Putamen (tissue), 1 donor: ENCODE measurements at regions not wholly inside any gene's neighbourhood (a gene's known extent, or its start where the extent isn't known, plus 50 kb on each side); places are given as distances from the start of the nearest gene placed in this dataset.
"Not testable (repeated sequence)": the region's sequence is repeated elsewhere in the genome, so short reads cannot be mapped to it uniquely, and the experiment has no call there.

ENCODE experiments used
- DNase-seq: peaks from one replicate; pipeline ENCODE4 v3.0.0-alpha.2; 2016; ENCODE audit warnings: low spot score

DNA sequence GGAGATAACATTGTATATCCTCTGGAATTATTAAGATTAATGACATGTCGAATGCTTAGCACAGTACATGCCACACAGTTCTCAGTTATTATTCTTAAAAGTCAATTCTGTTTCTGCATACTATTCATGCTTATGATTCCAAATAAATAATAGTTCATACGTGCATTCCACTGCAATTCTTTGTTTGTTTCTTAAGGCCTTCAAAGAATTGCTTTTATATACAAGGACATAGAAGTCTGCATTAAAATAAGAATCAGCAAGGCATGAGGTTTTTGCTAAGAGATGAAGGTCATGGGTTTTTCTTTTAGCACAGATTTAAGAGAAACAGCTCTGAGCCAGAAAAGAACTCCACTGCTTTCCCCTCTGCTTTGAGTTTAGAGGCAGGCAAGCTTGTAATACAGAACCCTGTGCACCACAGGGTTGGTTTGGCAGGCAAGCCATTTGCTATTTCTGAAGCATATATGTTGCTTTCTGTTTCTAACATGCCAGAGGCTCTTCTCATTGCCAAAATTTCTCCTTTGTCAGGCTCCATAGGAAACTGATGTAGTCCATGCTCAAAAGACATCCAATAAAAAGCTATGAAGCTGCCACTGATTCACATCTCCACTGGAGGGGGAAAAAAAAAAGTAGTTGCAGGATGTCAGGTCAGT is 420.6 kb upstream of the TYRP1 start:
- DNase-seq, result no peak

DNA sequence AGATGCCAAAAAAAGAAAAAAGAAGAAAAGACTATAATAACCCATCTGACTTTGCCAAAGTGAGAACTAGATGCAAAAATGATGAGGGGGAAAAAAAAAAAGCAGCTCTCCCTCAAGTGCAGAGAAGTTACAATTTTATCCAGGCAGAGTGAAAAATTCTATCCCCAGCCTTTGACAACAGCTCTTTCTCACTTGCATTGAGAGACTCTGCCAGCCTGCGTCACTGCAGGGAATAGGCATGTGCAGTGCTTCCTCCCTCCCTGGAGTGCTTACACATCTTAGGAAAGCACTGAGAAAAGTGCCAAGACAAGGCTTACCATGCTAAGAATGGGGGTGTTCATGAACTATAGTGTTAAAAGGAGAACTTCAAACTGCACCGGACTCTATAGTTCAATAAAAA is 418.6 kb upstream of the TYRP1 start:
- no peak for DNase-seq

DNA sequence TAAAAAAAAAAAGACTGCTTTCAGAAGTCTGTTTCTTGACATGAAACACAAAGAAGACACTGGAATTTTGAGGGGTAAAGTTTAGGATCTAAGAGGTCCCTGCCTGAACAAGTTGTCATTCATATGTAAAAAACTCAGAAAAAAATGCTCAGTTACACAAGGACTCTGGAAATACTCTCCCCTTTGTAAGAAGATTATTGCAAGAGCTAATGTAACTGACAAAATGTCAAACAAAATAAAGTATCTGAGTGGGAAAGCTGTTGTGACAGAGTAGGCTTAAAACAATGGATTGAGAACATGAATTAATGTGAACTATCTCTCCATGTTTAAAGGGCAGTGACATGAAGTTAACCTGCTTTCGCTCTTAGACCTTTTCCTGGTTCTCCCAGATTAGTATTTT is 416.7 kb upstream of the TYRP1 start:
- no peak for DNase-seq

DNA sequence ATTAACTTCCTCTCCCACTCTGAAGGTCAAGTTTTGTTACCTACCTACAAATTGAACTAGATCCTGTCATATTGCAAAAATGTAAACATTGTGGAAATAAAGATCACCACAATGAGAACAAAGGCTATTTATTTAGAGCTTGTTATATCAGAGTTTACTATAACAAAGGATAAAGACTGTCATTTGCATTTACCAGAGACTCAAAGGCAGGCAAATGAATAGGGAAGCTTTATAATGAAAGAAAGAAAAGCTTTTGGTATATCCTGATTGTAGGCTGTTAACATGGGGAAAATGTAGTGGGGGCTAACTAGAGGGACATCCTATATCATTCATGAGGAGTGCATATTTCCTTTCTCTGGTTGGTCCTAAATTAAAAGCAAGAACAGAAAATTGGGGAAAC is 403.5 kb upstream of the TYRP1 start:
- no peak for DNase-seq

DNA sequence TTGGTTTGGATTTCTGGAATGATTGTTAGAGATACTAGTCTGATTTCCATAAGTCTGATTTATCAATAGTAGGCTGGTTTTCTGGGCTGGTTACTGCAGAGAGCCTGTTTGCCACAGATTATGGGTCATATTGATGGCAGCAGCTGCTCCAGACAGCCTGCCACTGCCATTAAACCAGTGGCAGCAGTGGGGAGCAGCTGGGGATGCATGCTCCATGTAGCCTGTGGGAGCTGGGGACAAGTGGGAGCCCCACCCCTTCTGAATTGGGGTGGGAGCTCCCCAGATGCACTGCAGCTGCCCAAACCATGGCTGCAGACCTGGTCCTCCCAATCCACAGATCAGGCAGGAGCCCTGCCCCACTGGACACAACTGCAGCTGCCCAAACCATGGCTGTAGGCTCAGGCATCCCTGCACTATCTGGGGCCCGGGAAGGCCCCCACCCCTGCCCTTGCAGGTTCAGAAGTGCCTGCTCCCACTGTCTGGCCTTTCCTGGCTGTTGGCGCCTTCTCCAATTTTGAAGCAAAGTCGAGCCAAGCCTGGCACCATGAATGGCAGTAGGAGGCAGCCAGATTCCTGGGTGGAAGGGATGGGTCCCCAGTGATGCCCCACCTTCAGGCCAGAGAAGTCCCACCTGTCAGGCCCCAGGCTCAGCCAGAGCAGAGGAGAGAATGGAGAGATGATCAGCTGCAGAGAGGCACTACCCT is 402.9 kb upstream of the TYRP1 start:
- DNase-seq, result no peak

DNA sequence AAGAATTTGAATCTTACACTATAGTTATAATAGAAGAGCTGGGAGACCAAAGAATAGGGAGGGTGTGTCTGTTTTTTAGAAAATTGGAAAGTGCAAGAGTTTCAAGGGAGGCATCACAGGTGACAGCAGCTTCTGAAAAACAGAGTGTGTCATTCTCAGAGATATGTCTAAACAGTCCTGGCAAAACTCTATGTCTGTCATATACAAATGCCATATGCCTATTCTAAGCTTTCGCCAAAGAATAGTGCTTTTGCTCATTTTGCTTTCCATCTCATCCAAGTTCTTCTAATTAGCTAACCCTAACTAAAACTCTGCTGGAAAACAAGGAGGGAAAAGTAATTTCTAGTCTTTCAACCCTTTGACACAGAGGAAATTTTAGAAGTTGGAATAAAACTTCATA is 388.0 kb upstream of the TYRP1 start:
- no peak for DNase-seq

DNA sequence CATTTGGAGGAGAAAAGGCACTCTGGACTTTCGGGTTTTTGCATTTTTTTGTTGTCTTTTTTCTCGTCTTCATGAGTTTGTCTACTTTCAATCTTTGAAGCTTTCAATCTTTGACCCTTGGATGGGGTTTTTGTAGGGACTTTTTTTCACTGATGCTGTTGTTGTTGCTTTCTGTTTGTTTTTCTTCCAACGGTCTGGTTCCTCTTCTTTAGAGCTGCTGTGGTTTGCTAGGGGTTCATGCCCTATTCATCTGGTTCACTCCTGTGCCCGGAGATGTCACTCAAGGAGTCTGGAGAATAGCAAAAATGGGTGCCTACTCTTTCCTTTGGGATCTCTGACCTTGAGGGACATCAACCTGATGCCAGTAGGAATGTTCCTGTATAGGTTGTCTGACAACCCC is 378.6 kb upstream of the TYRP1 start:
- no peak for DNase-seq

DNA sequence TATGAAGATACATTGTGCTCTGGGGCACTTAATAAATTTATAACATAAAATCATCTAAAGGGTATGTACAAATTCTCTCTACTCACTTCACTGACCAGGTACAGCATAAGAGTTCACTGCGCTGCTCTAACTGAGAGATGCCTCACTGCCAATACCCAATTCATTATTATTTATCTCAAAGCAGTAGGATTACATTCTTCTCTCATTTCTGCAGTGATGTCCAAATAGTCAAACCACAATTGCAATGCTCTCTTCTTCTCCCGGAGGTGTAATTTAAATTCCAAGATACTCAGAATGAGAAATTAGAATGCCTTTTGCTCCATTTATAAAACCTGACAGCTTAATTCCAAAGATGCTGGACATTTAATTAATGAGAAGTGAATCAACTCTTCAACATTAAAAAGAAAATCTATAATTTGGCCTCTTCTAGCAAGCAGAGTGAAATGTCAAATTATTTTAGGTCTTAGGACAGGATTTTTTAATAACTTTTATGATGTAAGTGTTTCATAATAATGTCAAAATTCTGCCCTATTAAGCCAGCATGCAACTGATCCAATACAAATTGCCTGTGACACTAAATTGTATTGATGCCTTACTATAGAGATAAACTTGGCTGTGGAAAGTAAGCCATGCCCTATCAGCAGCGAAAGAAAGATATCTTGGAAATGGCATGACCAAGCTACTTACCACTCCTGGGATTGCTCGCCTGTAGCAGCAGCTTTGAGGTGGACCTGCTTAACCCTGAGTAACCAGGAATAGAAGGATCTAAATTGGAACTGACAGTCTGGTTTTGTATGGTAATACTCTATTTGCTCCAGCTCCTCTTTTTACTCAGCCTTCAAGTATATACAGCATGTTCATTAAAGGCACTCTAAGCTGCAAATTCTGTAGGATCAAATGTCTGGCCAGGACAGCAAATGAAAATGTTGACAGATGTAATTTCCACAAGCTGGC is 374.2 kb upstream of the TYRP1 start:
- no peak for DNase-seq

DNA sequence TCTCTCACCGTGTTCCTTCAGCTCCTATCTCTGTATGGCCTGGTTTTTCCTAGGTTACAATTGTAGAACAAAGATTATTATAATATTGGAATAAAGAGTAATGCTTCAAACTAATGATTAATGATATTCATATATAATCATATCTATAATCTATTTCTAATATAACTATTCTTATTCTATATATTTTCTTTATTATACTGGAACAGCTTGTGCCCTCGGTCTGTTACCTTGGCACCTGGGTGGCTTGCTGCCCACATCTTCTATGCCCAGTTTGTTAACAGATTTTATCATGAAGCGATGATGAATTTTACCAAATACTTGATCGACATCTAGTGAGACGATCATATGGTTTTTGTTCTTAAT is 363.6 kb upstream of the TYRP1 start:
- no peak for DNase-seq

DNA sequence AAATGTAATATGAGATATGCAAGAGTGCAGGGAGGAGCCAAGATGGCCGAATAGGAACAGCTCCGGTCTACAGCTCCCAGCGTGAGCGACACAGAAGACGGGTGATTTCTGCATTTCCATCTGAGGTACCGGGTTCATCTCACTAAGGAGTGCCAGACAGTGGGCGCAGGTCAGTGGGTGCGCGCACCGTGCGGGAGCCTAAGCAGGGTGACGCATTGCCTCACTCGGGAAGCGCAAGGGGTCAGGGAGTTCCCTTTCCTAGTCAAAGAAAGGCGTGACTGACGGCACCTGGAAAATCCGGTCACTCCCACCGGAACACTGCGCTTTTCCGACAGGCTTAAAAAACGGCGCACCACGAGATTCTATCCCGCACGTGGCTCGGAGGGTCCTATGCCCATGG is 359.2 kb upstream of the TYRP1 start:
- not testable (repeated sequence) for DNase-seq

DNA sequence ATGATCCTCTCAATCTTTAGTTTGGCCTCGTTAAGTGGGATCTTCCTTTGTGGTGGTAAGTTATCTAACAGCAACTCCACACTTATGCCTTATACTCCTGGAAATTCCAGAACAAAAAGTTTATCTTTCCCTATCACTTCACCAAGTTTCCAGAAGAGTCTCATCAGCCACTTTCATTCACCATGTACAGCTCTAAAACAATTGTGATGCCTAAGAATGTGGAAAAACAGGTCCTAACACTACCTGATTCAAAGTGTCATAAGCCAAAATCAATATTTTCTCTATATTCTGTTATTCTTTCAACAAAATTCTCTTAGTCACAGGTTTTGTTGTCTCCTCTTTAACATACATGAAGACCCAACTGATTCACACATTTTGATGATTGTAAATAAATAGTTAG is 342.4 kb upstream of the TYRP1 start:
- DNase-seq, result no peak

DNA sequence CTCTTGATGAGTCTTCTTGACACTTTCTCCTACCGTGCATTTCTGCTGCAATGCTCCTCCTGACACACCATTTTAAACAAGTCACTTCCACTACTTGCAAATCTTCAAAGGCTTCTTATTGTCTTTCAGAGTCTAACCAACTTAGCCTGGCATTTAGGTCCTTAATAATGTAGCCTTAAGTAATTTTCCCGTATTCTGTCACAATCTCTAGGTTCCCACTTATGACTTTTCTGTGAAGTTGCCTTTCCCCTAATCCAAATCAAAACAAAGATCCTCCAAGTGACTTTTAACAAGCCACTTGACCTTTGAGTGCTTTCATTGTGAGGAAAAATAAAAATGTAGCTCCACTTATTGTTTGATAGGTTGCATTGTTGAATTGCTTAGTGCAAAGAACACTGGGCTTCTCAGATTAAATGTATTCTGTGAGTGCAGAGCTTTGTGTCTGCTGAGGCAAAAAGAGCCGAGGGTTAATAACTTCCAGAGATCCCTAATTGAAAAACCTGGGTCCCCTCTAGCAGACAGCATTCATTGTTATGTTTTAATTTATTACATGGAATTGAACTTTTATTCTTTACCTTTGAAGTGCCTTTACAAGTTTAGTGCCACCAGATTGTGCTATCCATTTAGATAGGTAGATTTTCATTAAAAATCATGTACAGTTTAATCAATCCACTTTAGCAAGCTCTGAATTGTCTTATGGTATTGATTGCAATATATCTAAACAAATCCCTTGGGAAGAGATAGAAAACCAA is 341.7 kb upstream of the TYRP1 start:
- DNase-seq, result no peak

DNA sequence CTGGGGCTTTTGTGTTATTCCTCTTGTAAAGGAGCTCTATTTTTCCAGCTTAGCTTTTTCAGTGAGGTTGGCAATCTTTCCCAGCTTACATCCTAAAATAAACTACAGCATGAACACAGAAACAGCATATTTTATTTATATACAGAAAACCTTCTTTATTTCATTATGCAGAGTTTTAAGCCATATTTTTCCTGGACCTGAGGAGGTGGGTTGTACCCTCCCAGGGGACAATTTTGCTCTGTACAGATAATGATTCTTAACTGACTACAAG is 341.2 kb upstream of the TYRP1 start:
- no peak for DNase-seq

DNA sequence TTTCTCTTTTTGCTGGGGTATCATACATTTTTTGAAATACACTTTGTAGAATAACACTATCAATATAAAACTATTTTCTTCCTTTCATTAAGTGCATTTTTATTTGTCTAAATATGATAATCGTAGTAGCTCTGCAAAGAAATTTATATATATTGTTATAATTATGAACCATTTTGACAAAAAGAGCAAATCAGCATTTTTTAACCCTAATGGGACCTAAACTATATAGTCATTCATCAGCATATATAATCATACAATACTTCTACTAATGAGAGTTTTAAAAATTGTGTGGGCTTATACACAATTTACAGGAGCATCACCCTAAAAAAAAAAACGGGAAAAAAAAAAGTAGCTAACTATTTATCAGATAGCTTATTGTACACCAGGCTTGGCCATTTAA is 329.7 kb upstream of the TYRP1 start:
- no peak for DNase-seq

DNA sequence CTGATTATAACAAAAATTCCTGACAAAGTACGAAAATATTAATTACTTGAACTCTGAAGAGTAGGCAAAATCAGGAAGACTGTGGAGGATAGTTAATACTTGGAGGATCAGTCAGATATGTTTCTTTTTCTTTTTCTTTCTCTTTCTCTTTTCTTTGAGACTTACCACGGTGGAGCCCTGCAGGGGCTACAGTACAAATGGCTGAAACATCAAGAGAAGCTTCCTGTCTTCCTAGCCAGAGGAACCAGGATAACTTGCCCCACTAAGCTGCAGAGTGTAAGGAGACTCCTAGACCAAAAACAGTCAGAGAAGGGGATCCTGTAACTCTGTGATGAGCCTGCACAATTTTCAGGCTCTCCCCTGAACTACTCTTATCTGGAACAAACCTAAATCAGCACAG is 324.6 kb upstream of the TYRP1 start:
- DNase-seq, result no peak

DNA sequence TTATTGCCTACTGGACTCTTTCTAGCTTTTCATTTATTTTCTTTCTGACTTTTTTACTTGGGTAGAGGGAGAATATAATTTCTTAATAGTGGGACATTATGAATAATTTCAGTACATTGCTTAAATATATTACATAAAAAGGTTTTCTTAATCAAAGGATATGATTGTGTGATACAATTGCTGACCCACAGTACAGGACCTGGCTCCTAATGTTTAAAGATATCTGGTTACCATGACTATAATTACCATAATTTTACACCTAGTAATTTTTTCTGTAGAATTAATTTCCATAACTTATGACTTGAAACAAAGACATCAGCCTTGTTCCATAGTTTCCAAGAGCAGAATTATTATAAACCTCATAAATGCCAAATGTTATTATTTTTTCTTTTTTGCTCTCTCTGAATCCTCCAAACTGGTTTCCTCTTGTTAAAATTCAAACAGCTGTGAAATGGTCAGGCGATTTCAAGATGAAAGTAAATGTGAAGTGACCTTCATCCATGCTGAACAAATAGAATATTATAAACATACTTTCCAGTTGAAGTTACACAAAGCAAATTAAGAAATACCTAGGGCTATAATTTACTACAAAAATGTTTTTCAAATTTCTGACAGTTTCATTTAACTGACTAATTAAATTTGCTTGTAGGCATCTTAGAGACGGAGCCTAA is 301.2 kb upstream of the TYRP1 start:
- DNase-seq, result no peak

DNA sequence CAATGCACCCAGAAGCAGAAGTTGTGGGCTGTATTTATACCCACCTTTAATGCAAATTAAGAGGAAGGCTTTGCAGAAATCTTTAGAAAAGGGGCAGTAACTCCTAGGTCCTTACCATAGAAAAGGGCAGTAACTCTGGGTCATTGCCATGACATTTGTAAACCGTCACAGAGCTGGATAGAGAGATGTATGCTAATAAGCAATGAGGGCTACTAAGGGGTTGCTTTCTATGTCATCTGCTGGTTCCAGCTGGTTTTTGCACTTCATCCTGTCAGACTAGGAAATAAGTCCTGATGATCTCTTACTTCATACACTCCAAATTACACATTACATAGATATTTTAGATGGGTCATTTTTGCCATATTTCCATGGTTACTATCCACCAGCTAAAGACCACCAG is 299.1 kb upstream of the TYRP1 start:
- DNase-seq, result no peak

DNA sequence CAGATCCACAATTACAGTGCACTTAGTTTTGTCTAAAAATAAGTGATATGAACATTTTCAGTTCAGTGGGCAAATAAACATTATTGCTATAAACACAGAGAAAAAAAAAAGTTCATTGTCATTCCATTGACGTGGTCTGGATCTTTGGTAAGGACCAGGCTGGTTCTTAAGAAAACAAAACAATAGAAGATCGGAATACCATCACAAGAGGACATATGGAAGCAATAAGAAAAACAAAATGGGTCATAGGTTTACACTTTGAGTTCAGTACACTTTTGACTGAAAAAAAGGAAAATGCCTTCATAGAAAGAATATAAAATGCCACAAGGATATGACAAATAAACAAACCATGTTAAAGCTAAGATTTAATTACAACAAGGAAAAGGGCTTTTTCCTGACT is 289.5 kb upstream of the TYRP1 start:
- no peak for DNase-seq

DNA sequence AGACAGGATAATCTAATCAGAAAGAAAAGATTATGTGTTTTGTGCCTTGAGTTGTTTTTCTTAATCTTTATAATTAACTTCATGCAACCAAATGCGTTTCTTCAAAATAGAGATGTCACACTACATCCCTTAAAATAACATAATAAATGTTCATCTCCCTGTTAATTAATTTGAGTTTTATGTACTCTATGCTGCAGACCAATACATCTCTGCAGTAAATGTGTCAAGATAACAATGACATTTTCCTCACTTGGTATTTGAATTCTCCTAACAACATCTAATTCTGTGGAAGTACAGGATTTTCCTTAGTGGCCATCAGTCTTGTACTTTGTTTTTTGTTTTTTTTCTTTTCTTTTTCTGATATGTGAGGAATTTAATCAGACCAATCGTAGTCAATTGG is 279.2 kb upstream of the TYRP1 start:
- no peak for DNase-seq

DNA sequence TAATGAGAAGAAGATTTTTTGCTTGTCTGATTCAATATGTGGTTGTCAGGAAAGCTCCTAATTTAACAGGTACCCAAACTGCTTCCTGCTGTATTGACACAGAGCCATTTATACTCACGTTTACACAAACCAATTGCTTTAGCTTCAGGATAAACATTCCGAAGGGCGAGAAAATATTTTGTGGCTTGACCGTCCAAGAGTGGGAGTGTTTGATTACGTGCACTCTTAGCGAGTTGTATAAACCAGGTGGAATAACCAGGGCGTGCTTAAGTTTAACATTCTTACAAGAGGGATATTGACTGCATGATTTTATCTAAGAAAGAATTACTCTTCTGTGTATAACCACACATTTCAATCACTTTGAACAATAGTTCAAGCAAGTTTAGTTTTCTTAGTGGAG is 278.7 kb upstream of the TYRP1 start:
- no peak for DNase-seq

DNA sequence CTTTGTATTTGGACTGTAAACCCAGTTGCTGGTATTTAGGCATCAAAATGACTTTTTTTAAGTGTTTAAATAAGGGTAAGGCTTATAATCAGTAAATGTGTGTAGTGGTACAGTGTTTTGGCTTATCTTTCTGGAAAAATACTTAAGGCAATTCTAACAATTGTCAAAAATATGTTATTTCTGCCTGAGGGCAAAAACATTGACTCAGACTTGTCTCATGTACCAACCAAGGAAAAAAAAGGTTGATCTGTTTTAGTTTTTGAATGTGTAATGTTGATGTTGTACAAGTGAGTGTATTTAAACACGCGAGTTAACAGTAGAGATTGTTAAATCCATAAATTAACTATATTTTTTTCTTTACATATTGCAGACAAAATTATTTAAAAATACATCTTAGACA is 277.8 kb upstream of the TYRP1 start:
- DNase-seq, result no peak

DNA sequence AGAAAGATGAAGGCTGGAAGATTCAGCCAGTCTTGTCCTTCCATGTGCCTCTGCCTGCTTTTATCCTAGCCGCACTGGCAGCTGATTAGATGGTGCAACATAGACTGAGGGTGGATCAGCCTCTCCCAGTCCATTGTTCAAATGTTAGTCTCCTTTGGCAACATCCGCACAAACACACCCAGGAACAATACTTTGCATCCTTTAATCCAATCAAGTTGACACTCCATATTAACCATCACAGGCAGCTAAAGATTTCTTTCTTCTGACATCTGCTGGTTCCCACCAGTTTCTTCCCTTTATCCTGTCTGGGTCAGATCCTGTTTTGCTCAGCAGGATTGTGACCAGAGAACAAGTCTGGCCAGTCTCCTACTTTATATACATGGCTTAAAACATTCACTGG is 276.5 kb upstream of the TYRP1 start:
- DNase-seq, result no peak
